Left lobe of liver (tissue), 2 donors: ENCODE measurements at regions not wholly inside any gene's neighbourhood (a gene's known extent, or its start where the extent isn't known, plus 50 kb on each side); places are given as distances from the start of the nearest gene placed in this dataset.
"Not testable (repeated sequence)": the region's sequence is repeated elsewhere in the genome, so short reads cannot be mapped to it uniquely, and the experiment has no call there.

ENCODE experiments used
- ATAC-seq: fragments of 200-7000 bp; cut with Tn5 transposase; one replicate; pipeline ENCODE4 v1.9.1; 2020; ENCODE audit warnings: mild to moderate bottlenecking, moderate library complexity
- DNase-seq: peaks from one replicate; pipeline ENCODE4 v3.0.0-alpha.2; 2020; ENCODE audit warnings: low spot score
- donor health status: DM: no; HTN: no; CAD: no; lungs with moderate emphysema.
- donor health status: DM: no; HTN: yes; CAD: no.

- ATAC-seq: no peak
- DNase-seq: no peak
Observed at GRCh38 chr5:167063788-167064187, 1227.7 kb upstream of the WWC1 start.

- ATAC-seq (no peak), DNase-seq (no peak)
Observed at GRCh38 chr5:167064198-167064776, 1227.2 kb upstream of the WWC1 start.

GRCh38 chr5:167065794-167066193, 1225.7 kb upstream of the WWC1 start:
- DNase-seq (no peak), ATAC-seq (no peak)

GRCh38 chr5:167071981-167072610, 1219.3 kb upstream of the WWC1 start:
- DNase-seq (no peak), ATAC-seq (no peak)

- DNase-seq (no peak), ATAC-seq (no peak)
Observed at GRCh38 chr5:167081561-167081960, 1209.9 kb upstream of the WWC1 start.

GRCh38 chr5:167096816-167097215, 1194.6 kb upstream of the WWC1 start:
- no peak for ATAC-seq

GRCh38 chr5:167104351-167104750, 1187.1 kb upstream of the WWC1 start:
- ATAC-seq: no peak
- DNase-seq: no peak

More at GRCh38 chr5:167096816-167097215, 1194.6 kb upstream of the WWC1 start:
- DNase-seq: no peak

GRCh38 chr5:167105941-167106340, 1185.5 kb upstream of the WWC1 start:
- ATAC-seq (no peak), DNase-seq (no peak)

- DNase-seq: no peak
- ATAC-seq: no peak
Observed at GRCh38 chr5:167107684-167108083, 1183.8 kb upstream of the WWC1 start.

GRCh38 chr5:167108266-167108665, 1183.2 kb upstream of the WWC1 start:
- not testable (repeated sequence) for ATAC-seq, DNase-seq

GRCh38 chr5:167112556-167112955, 1178.9 kb upstream of the WWC1 start:
- no peak for DNase-seq
- ATAC-seq: no peak

GRCh38 chr5:167122267-167122666, 1169.2 kb upstream of the WWC1 start:
- ATAC-seq (no peak), DNase-seq (no peak)

- DNase-seq (no peak), ATAC-seq (no peak)
Observed at GRCh38 chr5:167123126-167123525, 1168.3 kb upstream of the WWC1 start.

- no peak for ATAC-seq
- no peak for DNase-seq
Observed at GRCh38 chr5:167128581-167128980, 1162.9 kb upstream of the WWC1 start.

- ATAC-seq (no peak), DNase-seq (no peak)
Observed at GRCh38 chr5:167140548-167141291, 1150.7 kb upstream of the WWC1 start.

- ATAC-seq: no peak
- no peak for DNase-seq
Observed at GRCh38 chr5:167143716-167144115, 1147.7 kb upstream of the WWC1 start.

GRCh38 chr5:167145841-167146240, 1145.6 kb upstream of the WWC1 start:
- ATAC-seq (no peak), DNase-seq (no peak)

- DNase-seq: no peak
- no peak for ATAC-seq
Observed at GRCh38 chr5:167147879-167148278, 1143.6 kb upstream of the WWC1 start.

GRCh38 chr5:167150661-167151060, 1140.8 kb upstream of the WWC1 start:
- DNase-seq (no peak), ATAC-seq (no peak)

GRCh38 chr5:167152561-167152960, 1138.9 kb upstream of the WWC1 start:
- no peak for ATAC-seq

GRCh38 chr5:167155387-167156005, 1135.9 kb upstream of the WWC1 start:
- ATAC-seq (no peak), DNase-seq (no peak)

More at GRCh38 chr5:167152561-167152960, 1138.9 kb upstream of the WWC1 start:
- no peak for DNase-seq

GRCh38 chr5:167156446-167156845, 1135.0 kb upstream of the WWC1 start:
- DNase-seq (no peak), ATAC-seq (no peak)
